CD14-positive monocyte (primary cell): ENCODE measurements at regions not wholly inside any gene's neighbourhood (a gene's known extent, or its start where the extent isn't known, plus 50 kb on each side); places are given as distances from the start of the nearest gene placed in this dataset.

Source experiments
- DNase-seq, 3 donors: peaks; one replicate each; pipeline ENCODE4 v3.0.0-alpha.2; 2011 to 2022
- H2AFZ ChIP-seq: 2 replicates; pipeline ENCODE4 v1.6.0; 2012; ENCODE audit warnings: mild to moderate bottlenecking, low read depth, low read length, inconsistent platforms; ENCODE audit not compliant: insufficient read depth, poor library complexity, severe bottlenecking
- H3K27ac ChIP-seq, 2 donors: 1 replicate in 1 of 2; 2 replicates in 1 of 2; pipeline ENCODE4 v1.5.1; 2012 to 2013; ENCODE audit warnings: low read length in 2 of 2, control low read depth in 1 of 2, inconsistent platforms in 1 of 2, low read depth in 1 of 2, mild to moderate bottlenecking in 1 of 2
- H3K27me3 ChIP-seq, 2 donors: one replicate each; pipeline versions ENCODE4 v1.6.0 to v1.6.1; 2011 to 2013; ENCODE audit warnings: low read length in 2 of 2; ENCODE audit not compliant: control insufficient read depth in 2 of 2, insufficient read depth in 2 of 2
- H3K36me3 ChIP-seq, 2 donors: replicated peaks in 1 of 2; 1 replicate in 1 of 2; 2 replicates in 1 of 2; pipeline versions ENCODE4 v1.5.1 to v1.6.1; 2012 to 2013; ENCODE audit warnings: low read length in 2 of 2, control low read depth in 1 of 2, inconsistent platforms in 1 of 2, mild to moderate bottlenecking in 1 of 2; ENCODE audit not compliant: insufficient read depth in 2 of 2, control insufficient read depth in 1 of 2
- H3K4me1 ChIP-seq, 2 donors: 1 replicate in 1 of 2; 2 replicates in 1 of 2; pipeline versions ENCODE4 v1.5.1 to v1.6.1; 2012 to 2013; ENCODE audit warnings: low read length in 2 of 2, control low read depth in 1 of 2, inconsistent platforms in 1 of 2, mild to moderate bottlenecking in 1 of 2, moderate library complexity in 1 of 2; ENCODE audit not compliant: insufficient read depth in 2 of 2, control insufficient read depth in 1 of 2
- H3K4me2 ChIP-seq: replicated peaks from 2 replicates; pipeline ENCODE3; 2012; ENCODE audit warnings: low read length, moderate library complexity, mild to moderate bottlenecking; ENCODE audit not compliant: poor library complexity, severe bottlenecking; ENCODE audit errors: extremely low read depth
- H3K4me3 ChIP-seq, 3 experiments: fragments of 200-600 bp in 1 of 3; sonication (generic) in 1 of 3; replicated peaks in 1 of 3; 1 replicate in 2 of 3; 2 replicates in 1 of 3; pipeline ENCODE4 v1.5.1; 2011 to 2013; ENCODE audit warnings: low read length in 3 of 3, mild to moderate bottlenecking in 3 of 3, control low read depth in 2 of 3, low read depth in 2 of 3, inconsistent platforms in 1 of 3, moderate library complexity in 1 of 3
- H3K79me2 ChIP-seq: 2 replicates; pipeline ENCODE4 v1.6.0; 2012; ENCODE audit warnings: mild to moderate bottlenecking, control low read depth, inconsistent platforms, low read length, moderate library complexity; ENCODE audit not compliant: insufficient read depth
- H3K9ac ChIP-seq: 2 replicates; pipeline ENCODE4 v1.6.0; 2017; ENCODE audit warnings: low read length, mild to moderate bottlenecking; ENCODE audit not compliant: insufficient read depth, poor library complexity, severe bottlenecking
- H3K9me3 ChIP-seq, 2 donors: replicated peaks in 1 of 2; 1 replicate in 1 of 2; 2 replicates in 1 of 2; pipeline versions ENCODE4 v1.5.1 to v1.6.1; 2012 to 2013; ENCODE audit warnings: low read length in 2 of 2, control low read depth in 1 of 2; ENCODE audit not compliant: control insufficient read depth in 1 of 2, insufficient read depth in 1 of 2
- H4K20me1 ChIP-seq: 2 replicates; pipeline ENCODE4 v1.6.0; 2012; ENCODE audit warnings: mild to moderate bottlenecking, low read length, control low read depth, moderate library complexity; ENCODE audit not compliant: insufficient read depth
- H3K27ac Mint-ChIP-seq, 7 donors: one replicate each; pipeline ENCODE4 v1.8.0; 2020; ENCODE audit warnings: mild to moderate bottlenecking in 7 of 7, mixed read lengths in 7 of 7, moderate library complexity in 6 of 7, inconsistent platforms in 2 of 7
- H3K27me3 Mint-ChIP-seq, 3 donors: one replicate each; pipeline ENCODE4 v1.8.0; 2021 to 2022; ENCODE audit warnings: low read depth in 3 of 3, mild to moderate bottlenecking in 3 of 3, mixed read lengths in 3 of 3, moderate library complexity in 3 of 3, inconsistent platforms in 1 of 3
- H3K36me3 Mint-ChIP-seq, 2 donors: one replicate each; pipeline ENCODE4 v1.8.0; 2020; ENCODE audit warnings: mixed read lengths in 2 of 2, inconsistent platforms in 1 of 2, mild to moderate bottlenecking in 1 of 2
- H3K4me1 Mint-ChIP-seq: one replicate; pipeline ENCODE4 v1.8.0; 2020; ENCODE audit warnings: mild to moderate bottlenecking, mixed read lengths
- H3K4me3 Mint-ChIP-seq, 2 donors: one replicate each; pipeline ENCODE4 v1.8.0; 2020; ENCODE audit warnings: mild to moderate bottlenecking in 2 of 2, mixed read lengths in 2 of 2, moderate library complexity in 1 of 2
- H3K9me3 Mint-ChIP-seq, 7 donors: one replicate each; pipeline ENCODE4 v1.8.0; 2020 to 2022; ENCODE audit warnings: mixed read lengths in 7 of 7, mild to moderate bottlenecking in 6 of 7, moderate library complexity in 6 of 7, inconsistent platforms in 2 of 7
- CTCF ChIP-seq: fragments of 200-600 bp; IDR thresholded peaks from one replicate; pipeline ENCODE4 v1.8.0; 2022; ENCODE audit warnings: antibody characterized with exemption, mild to moderate bottlenecking
- intact Hi-C, 2 donors: fragments of 100-400 bp; cut with micrococcal nuclease; formaldehyde crosslinking; loops; one replicate each; pipeline versions ENCODE4 v1.15.0 to v1.15.1; 2023

- no peaks in the 10 kb centered on the region for H3K36me3 Mint-ChIP-seq
- DNase-seq, result no peak
- intact Hi-C loops, result no loop called here
Observed at GRCh38 chr5:92508271-92508670, 1072.7 kb downstream of the NR2F1-AS1 start.

GRCh38 chr5:92505925-92506324 lies 1075.1 kb downstream of the NR2F1-AS1 start:
- no peak overlapping the region for H3K27ac ChIP-seq
- intact Hi-C loops, result no loop called here
- no peak overlapping the region for H2AFZ ChIP-seq
- no peak overlapping the region for H3K27ac Mint-ChIP-seq
- TF ChIP-seq CTCF, result no peak
- peaks cover 0 to 5% (median 2%) of the 10 kb centered on the region in 7 donors for H3K9me3 Mint-ChIP-seq
- peaks cover 0 to 1% (median 1%) of the 10 kb centered on the region in 3 donors for H3K27me3 Mint-ChIP-seq
- no peaks in the 10 kb centered on the region for H3K4me1 ChIP-seq
- no peaks in the 10 kb centered on the region for H3K36me3 ChIP-seq
- no peak overlapping the region for H3K9ac ChIP-seq
- H3K4me3 ChIP-seq, result no peak overlapping the region
- H3K4me1 Mint-ChIP-seq, result no peaks in the 10 kb centered on the region
- no peaks in the 10 kb centered on the region for H3K79me2 ChIP-seq
- H3K36me3 Mint-ChIP-seq, result no peaks in the 10 kb centered on the region
- H3K4me2 ChIP-seq, result no peak overlapping the region
- no peaks in the 10 kb centered on the region for H3K27me3 ChIP-seq
- H3K4me3 Mint-ChIP-seq, result no peak overlapping the region
- H3K9me3 ChIP-seq, result peaks cover 9 to 10% of the 10 kb centered on the region in 2 donors
- no peak for DNase-seq
- H4K20me1 ChIP-seq, result no peaks in the 10 kb centered on the region

More at GRCh38 chr5:92508271-92508670, 1072.7 kb downstream of the NR2F1-AS1 start:
- no peak overlapping the region for H3K4me3 Mint-ChIP-seq
- Histone ChIP-seq H3K27me3 (no peaks in the 10 kb centered on the region), H3K4me3 (no peak overlapping the region), H3K9me3 (peaks cover 10 to 11% of the 10 kb centered on the region in 2 donors), H3K36me3 (no peaks in the 10 kb centered on the region), H3K4me2 (no peak overlapping the region), H3K27ac (no peak overlapping the region), H4K20me1 (no peaks in the 10 kb centered on the region), H2AFZ (no peak overlapping the region), H3K79me2 (no peaks in the 10 kb centered on the region), H3K4me1 (no peaks in the 10 kb centered on the region), H3K9ac (no peak overlapping the region)
- TF ChIP-seq CTCF, result no peak
- H3K9me3 Mint-ChIP-seq, result peaks cover 2 to 13% (median 5%) of the 10 kb centered on the region in 7 donors
- H3K27ac Mint-ChIP-seq, result no peak overlapping the region
- H3K4me1 Mint-ChIP-seq, result no peaks in the 10 kb centered on the region
- H3K27me3 Mint-ChIP-seq, result peaks cover 0 to 1% (median 1%) of the 10 kb centered on the region in 3 donors
